Suprapubic skin (tissue), 4 donors: ENCODE measurements at regions not wholly inside any gene's neighbourhood (a gene's known extent, or its start where the extent isn't known, plus 50 kb on each side); places are given as distances from the start of the nearest gene placed in this dataset.

Experiments
- DNase-seq, 2 donors: peaks; one replicate each; pipeline ENCODE4 v3.0.0-alpha.2; 2019; ENCODE audit warnings: low spot score in 2 of 2
- H3K27ac ChIP-seq: fragments of 200-600 bp; sonication (generic); one replicate; pipeline ENCODE4 v1.5.1; 2019
- H3K27me3 ChIP-seq: fragments of 200-600 bp; sonication (generic); one replicate; pipeline ENCODE4 v1.5.1; 2019
- H3K36me3 ChIP-seq: fragments of 200-600 bp; sonication (generic); one replicate; pipeline ENCODE4 v1.5.1; 2019
- H3K4me1 ChIP-seq: fragments of 200-600 bp; sonication (generic); one replicate; pipeline ENCODE4 v1.5.1; 2019
- H3K4me3 ChIP-seq: fragments of 200-600 bp; sonication (generic); one replicate; pipeline ENCODE4 v1.5.1; 2019; ENCODE audit warnings: mild to moderate bottlenecking
- H3K9me3 ChIP-seq: fragments of 200-600 bp; sonication (generic); one replicate; pipeline ENCODE4 v1.5.1; 2019
- CTCF ChIP-seq, 2 donors: fragments of 200-600 bp in 1 of 2; fragments of 450-650 bp in 1 of 2; sonication (generic) in 1 of 2; IDR thresholded peaks; one replicate each; pipeline ENCODE4 v1.5.1; 2016 to 2019; ENCODE audit warnings: antibody characterized with exemption in 2 of 2, mild to moderate bottlenecking in 1 of 2, moderate library complexity in 1 of 2
- EP300 ChIP-seq: sonication (generic); formaldehyde crosslinking; IDR thresholded peaks from one replicate; pipeline ENCODE4 v1.6.1; 2017; ENCODE audit warnings: antibody characterized with exemption
- POLR2A ChIP-seq, 2 donors: fragments of 450-650 bp; IDR thresholded peaks; one replicate each; pipeline ENCODE4 v1.6.1; 2017; ENCODE audit warnings: antibody characterized with exemption in 2 of 2, mild to moderate bottlenecking in 2 of 2, moderate library complexity in 2 of 2
- POLR2AphosphoS5 ChIP-seq, 3 donors: sonication (generic); formaldehyde crosslinking; IDR thresholded peaks; one replicate each; pipeline ENCODE4 v1.6.1; 2017; ENCODE audit warnings: antibody characterized with exemption in 3 of 3
- WGBS: methylation state at CpG from one replicate; pipeline ENCODE4 v1.1.5; 2018; 5-methylcytosine and 5-hydroxymethylcytosine counted together

GRCh38 chr16:48049847-48050246, 105.9 kb downstream of the ABCC12 start:
- no peak for TF ChIP-seq POLR2AphosphoS5 (IDR thresholded peaks at IDR 0.05)
- TF ChIP-seq CTCF (IDR thresholded peaks at IDR 0.05), result no peak
- TF ChIP-seq EP300, result no peak
- TF ChIP-seq POLR2A (IDR thresholded peaks at IDR 0.05), result no peak

GRCh38 chr16:48047720-48048119, 108.1 kb downstream of the ABCC12 start:
- no peak for TF ChIP-seq POLR2AphosphoS5 (IDR thresholded peaks at IDR 0.05)
- no peak for TF ChIP-seq EP300
- no peak for TF ChIP-seq POLR2A (IDR thresholded peaks at IDR 0.05)
- TF ChIP-seq CTCF (IDR thresholded peaks at IDR 0.05), result no peak
- Histone ChIP-seq H3K27ac (no peak overlapping the region), H3K36me3 (no peaks in the 10 kb centered on the region), H3K4me3 (no peak overlapping the region), H3K9me3 (no peaks in the 10 kb centered on the region), H3K27me3 (peaks cover 11% of the 10 kb centered on the region), H3K4me1 (no peaks in the 10 kb centered on the region)
- 26% methylated on average over 3 of the region's 3 CpGs for WGBS
- DNase-seq, result no peak

More at GRCh38 chr16:48049847-48050246, 105.9 kb downstream of the ABCC12 start:
- WGBS, result 58% methylated on average over 3 of the region's 3 CpGs
- no peak overlapping the region for H3K27ac ChIP-seq
- DNase-seq, result no peak
- H3K36me3 ChIP-seq, result no peaks in the 10 kb centered on the region
- no peak overlapping the region for H3K4me3 ChIP-seq
- H3K27me3 ChIP-seq, result peaks cover 11% of the 10 kb centered on the region
- H3K9me3 ChIP-seq, result no peaks in the 10 kb centered on the region
- peaks cover 4% of the 10 kb centered on the region for H3K4me1 ChIP-seq

GRCh38 chr16:48047241-48047640, 108.6 kb downstream of the ABCC12 start:
- DNase-seq, result no peak
- Histone ChIP-seq H3K4me1 (no peaks in the 10 kb centered on the region), H3K36me3 (no peaks in the 10 kb centered on the region), H3K9me3 (no peaks in the 10 kb centered on the region), H3K4me3 (no peak overlapping the region), H3K27ac (no peak overlapping the region), H3K27me3 (peaks cover 11% of the 10 kb centered on the region)
- 69% methylated on average over 3 of the region's 3 CpGs for WGBS
- TF ChIP-seq POLR2AphosphoS5 (IDR thresholded peaks at IDR 0.05) (no peak), CTCF (IDR thresholded peaks at IDR 0.05) (no peak), POLR2A (IDR thresholded peaks at IDR 0.05) (no peak), EP300 (no peak)

GRCh38 chr16:48044117-48044516, 111.7 kb downstream of the ABCC12 start:
- Histone ChIP-seq H3K36me3 (no peaks in the 10 kb centered on the region), H3K9me3 (no peaks in the 10 kb centered on the region), H3K27ac (no peak overlapping the region), H3K4me3 (no peak overlapping the region), H3K4me1 (no peaks in the 10 kb centered on the region), H3K27me3 (peaks cover 11% of the 10 kb centered on the region)
- DNase-seq, result no peak
- TF ChIP-seq POLR2AphosphoS5 (IDR thresholded peaks at IDR 0.05) (no peak), EP300 (no peak), CTCF (IDR thresholded peaks at IDR 0.05) (no peak), POLR2A (IDR thresholded peaks at IDR 0.05) (no peak)
- WGBS, result 92% methylated on average over 1 of the region's 1 CpG

GRCh38 chr16:48041981-48042421, 113.8 kb downstream of the ABCC12 start:
- WGBS, result 52% methylated on average over 10 of the region's 10 CpGs
- Histone ChIP-seq H3K36me3 (no peaks in the 10 kb centered on the region), H3K27me3 (peaks cover 4% of the 10 kb centered on the region), H3K9me3 (no peaks in the 10 kb centered on the region), H3K27ac (no peak overlapping the region), H3K4me3 (no peak overlapping the region), H3K4me1 (no peaks in the 10 kb centered on the region)
- no peak for DNase-seq
- TF ChIP-seq POLR2A (IDR thresholded peaks at IDR 0.05), result no peak
- no peak for TF ChIP-seq POLR2AphosphoS5 (IDR thresholded peaks at IDR 0.05)
- no peak for TF ChIP-seq CTCF (IDR thresholded peaks at IDR 0.05)
- no peak for TF ChIP-seq EP300
